T-helper 2 cell (primary cell): ENCODE measurements at regions not wholly inside any gene's neighbourhood (a gene's known extent, or its start where the extent isn't known, plus 50 kb on each side); places are given as distances from the start of the nearest gene placed in this dataset.
"Not testable (repeated sequence)": the region's sequence is repeated elsewhere in the genome, so short reads cannot be mapped to it uniquely, and the experiment has no call there.

ENCODE experiments used
- DNase-seq, 5 experiments: peaks; one replicate each; pipeline versions ENCODE4 v3.0.0 to v3.0.0-alpha.2; 2012 to 2022

GRCh38 chr1:82091265-82091664, 290.5 kb downstream of the ADGRL2 start:
- no peak for DNase-seq

- DNase-seq = no peak
Measured at GRCh38 chr1:82090104-82090503, 289.4 kb downstream of the ADGRL2 start.

GRCh38 chr1:82086739-82087138, 286.0 kb downstream of the ADGRL2 start:
- no peak for DNase-seq

GRCh38 chr1:82079607-82080006, 278.9 kb downstream of the ADGRL2 start:
- no peak for DNase-seq

- no peak for DNase-seq
Measured at GRCh38 chr1:82073659-82074058, 272.9 kb downstream of the ADGRL2 start.

- no peak for DNase-seq
Measured at GRCh38 chr1:82073071-82073470, 272.3 kb downstream of the ADGRL2 start.

GRCh38 chr1:82065916-82066315, 265.2 kb downstream of the ADGRL2 start:
- no peak for DNase-seq

GRCh38 chr1:82064691-82065090, 264.0 kb downstream of the ADGRL2 start:
- DNase-seq = no peak

GRCh38 chr1:82062206-82062605, 261.5 kb downstream of the ADGRL2 start:
- DNase-seq = no peak

GRCh38 chr1:82059959-82060358, 259.2 kb downstream of the ADGRL2 start:
- DNase-seq = no peak

GRCh38 chr1:82057011-82057410, 256.3 kb downstream of the ADGRL2 start:
- no peak for DNase-seq

- DNase-seq = not testable (repeated sequence)
Measured at GRCh38 chr1:82055375-82055774, 254.6 kb downstream of the ADGRL2 start.

- DNase-seq = no peak
Measured at GRCh38 chr1:82052563-82052962, 251.8 kb downstream of the ADGRL2 start.

GRCh38 chr1:82048596-82048995, 247.9 kb downstream of the ADGRL2 start:
- DNase-seq = no peak

GRCh38 chr1:82045221-82045620, 244.5 kb downstream of the ADGRL2 start:
- no peak for DNase-seq

GRCh38 chr1:82044536-82044935, 243.8 kb downstream of the ADGRL2 start:
- no peak for DNase-seq

- DNase-seq = no peak
Measured at GRCh38 chr1:82044111-82044510, 243.4 kb downstream of the ADGRL2 start.

GRCh38 chr1:82042306-82043060, 241.7 kb downstream of the ADGRL2 start:
- DNase-seq = no peak
